ENCODE measurements at regions not wholly inside any gene's neighbourhood (a gene's known extent, or its start where the extent isn't known, plus 50 kb on each side); places are given as distances from the start of the nearest gene placed in this dataset.
A peak's percentile ranks its signal among the peaks of the same experiment; 100 is the strongest.

- no peak for DNase-seq (ENCODE audit: extremely low read depth, low read depth, low spot score)
Observed at GRCh38 chrX:129188231-129188630, 335.1 kb downstream of the SMARCA1 start.

DNA sequence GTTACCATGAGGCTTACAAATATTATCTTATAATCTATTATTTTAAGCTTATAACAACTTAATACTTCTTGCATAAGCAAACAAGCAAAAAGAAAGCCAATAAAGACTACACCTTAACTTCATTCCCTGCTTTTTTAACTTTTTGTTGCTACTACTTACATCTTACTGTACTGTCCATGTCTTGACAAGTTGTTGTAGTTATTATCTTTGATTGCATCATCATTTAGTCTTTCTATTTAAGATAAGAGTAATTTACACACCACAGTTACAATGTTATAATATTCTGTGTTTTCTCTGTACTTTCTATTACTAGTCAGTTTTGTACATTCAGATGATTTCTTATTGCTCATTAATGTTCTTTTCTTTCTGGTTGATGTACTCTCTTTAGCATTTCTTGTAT lies 346.6 kb downstream of the SMARCA1 start:
- DNase-seq (ENCODE audit: extremely low read depth, low read depth, low spot score) = no peak

DNA sequence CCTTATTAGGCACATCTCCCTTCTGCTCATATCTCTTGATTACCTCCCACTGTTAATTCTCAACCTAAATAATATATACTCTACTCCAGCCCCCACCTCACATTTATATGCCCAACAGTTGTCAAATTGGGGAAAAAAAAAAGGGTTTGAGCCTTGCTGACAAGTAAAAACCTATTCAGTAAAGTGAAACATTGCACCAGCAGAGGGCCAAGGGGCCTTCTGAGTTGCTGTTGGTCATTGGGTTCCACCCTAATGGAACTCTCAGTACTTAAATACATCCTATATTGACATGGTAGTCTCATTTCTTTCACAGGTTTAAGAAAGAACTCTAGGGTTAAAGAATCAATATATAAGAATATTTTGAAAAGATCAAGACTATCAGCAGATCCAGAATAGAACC lies 362.2 kb downstream of the SMARCA1 start:
- no peak for DNase-seq (ENCODE audit: extremely low read depth, low read depth, low spot score)

DNA sequence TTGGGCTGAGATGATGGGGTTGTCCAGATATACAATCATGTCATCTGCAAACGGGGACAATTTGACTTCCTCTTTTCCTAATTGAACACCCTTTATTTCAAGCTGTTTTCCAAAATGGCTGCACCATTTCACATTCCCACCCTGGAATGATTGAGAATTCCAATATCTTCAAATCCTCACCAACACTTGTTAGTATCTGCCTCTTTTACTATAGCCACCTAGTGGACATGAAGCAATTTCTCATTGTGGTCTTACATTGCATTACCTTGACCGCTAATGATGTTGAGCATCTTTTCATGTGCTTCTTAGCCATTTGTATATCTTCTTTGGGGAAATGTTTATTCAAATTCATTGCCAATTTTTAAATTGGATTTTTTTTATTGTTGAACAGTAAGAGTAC lies 364.8 kb downstream of the SMARCA1 start:
- no peak for DNase-seq (ENCODE audit: extremely low read depth, low read depth, low spot score)

GRCh38 chrX:129145840-129146272 lies 377.4 kb downstream of the SMARCA1 start:
- DNase-seq (ENCODE audit: extremely low read depth, low read depth, low spot score) = no peak

DNA sequence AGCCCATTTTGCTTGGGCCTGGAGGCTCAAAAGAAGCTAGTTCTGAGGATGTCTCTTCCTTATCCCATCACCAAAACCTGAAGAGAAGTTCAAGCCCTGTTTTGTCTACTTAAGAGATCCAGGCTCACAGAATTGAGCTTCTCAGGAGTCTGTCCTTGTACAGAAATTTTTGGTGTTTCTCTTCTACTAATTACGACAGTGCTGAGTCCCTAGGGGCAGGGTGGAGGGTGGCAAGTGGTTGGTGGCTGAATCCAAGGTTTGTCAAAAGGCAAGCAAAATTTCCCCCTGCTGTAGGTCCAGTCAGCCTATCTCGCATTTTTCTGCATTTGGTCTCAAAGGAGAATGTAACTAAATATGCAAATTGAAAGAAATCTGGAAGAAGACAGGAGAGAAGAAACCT lies 377.9 kb downstream of the SMARCA1 start:
- no peak for DNase-seq (ENCODE audit: extremely low read depth, low read depth, low spot score)

- no peak for DNase-seq (ENCODE audit: extremely low read depth, low read depth, low spot score)
Observed at GRCh38 chrX:129144172-129145038, 378.9 kb downstream of the SMARCA1 start.

- no peak for DNase-seq (ENCODE audit: extremely low read depth, low read depth, low spot score)
Observed at GRCh38 chrX:129139837-129140598, 383.3 kb downstream of the SMARCA1 start.

DNA sequence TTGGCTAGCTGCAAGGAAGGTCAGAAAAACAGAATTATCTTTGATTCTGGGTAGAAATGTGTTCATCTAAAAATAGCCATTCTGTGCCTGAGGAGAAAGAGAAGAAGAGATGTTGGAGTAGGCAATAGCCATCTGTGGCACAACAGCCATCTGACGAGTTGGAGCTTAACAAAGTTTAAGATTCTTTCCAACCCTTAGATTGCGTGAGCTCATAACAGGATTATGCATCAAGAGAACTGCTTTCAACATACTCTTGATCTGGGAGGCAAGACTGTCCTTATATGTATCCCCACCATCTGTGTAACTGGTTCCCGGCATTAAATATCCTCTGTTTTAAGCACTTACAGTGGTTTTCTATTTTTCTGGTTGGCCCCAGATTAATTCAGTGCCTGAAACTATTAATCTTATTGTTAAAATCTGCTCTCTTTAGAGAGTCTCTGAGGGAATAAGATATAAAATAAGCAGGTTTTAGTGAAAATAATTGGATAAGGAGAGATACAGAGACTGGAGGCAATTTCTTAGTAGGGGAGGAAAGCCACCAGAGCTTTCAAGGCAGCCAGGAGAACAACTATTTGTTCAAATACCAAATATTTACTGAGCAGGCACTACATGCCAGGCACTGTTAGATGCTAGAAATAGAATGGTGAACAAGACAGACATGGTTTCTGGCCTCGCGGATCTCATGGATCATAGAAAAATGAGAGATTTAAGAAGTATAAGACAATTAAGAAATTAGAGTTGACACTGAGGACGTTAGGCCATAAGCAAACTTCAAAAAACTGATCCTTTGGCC lies 398.0 kb downstream of the SMARCA1 start:
- no peak for DNase-seq (ENCODE audit: extremely low read depth, low read depth, low spot score)

DNA sequence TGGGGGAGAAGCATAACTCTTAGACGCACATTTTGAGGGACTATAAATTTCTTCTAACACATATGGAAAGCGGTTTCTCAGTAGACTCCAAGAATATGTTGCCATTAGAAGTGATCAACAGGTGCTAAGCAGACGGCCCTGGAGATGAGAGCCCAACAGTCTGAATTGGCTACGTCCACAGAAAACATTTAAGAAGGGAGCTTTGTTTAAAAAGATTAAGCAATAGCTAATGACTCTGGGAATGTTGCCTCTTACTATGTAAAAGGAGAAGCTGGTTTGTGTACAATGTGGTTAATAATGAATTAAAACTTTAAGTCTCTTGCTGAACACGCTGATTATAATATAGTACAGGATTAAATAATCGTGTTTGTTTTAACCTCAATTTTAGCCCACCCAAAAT lies 399.5 kb downstream of the SMARCA1 start:
- no peak for DNase-seq (ENCODE audit: extremely low read depth, low read depth, low spot score)

DNA sequence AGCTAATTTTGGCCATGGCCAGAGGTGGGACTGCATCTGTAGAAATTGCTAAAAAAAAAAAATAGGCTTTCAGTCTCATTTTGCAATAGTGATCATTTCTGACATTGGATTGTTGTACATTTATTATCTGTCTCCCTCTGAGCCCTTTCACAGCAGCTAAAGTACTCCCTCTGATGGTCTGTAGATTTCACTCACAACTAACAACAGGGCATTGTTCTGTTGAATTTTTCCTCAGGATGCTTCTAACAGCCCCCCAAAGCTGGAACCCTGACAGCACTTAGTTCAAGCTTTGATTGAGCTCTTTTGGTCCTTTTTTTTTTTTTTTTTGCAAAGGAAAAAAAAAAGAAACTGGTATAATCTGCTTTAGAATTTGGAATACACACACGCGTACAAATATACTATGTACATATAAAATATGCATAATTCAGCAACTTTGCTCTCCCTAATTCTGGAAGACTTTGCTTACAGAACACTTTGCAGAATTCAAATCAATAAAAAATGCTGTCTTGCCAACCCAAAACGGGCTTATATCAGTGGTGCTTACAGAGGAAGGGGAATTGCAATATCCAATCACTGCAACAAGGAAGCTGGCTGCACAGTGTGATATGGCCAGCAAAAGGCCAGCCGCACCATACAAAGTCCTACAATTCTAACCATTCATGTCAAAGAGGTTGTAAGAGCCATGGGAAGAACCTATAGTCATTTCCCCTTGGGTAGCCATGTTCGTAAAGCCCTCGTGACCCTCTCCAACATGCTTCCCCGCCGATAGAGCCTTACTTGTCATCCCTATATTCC lies 406.4 kb downstream of the SMARCA1 start:
- DNase-seq (ENCODE audit: extremely low read depth, low read depth, low spot score) = no peak

DNA sequence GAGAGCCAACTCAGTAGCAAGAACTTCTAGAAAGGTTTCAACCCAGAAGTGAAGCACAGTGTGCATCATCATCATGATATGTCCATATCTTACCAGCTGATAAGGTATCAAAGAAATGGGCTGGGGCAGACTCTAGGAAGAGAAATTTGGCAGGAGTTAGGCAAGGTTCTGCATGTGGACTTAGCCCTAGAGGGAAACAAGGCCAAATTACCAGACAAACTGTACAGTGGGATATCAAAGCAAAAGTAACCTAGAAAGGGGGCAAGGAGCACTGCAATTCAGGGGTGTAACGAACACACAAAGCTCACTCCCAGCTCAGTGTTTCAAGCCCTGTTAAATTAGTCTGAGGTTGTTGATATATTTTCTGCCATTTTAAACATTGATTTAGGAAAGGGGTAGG lies 407.4 kb downstream of the SMARCA1 start:
- DNase-seq (ENCODE audit: extremely low read depth, low read depth, low spot score) = no peak

DNA sequence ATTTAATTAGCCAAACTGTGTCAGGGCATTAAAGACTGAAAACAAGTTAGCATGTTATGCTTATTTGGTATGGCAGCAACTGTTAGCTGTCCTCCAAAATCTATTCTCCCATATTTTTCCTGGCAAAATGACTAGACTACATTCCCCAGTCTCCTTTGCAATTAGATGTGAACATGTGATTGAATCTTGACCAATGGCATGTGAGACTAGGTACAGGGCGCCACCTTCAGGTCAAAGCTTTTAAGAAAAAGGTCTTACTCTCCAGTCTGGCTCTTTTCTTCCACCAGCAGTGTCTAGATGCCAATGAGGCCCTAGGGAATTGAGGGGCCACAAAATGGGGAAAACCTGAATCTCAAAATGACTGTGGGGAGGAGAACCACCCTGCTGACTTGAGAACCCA lies 408.2 kb downstream of the SMARCA1 start:
- DNase-seq (ENCODE audit: extremely low read depth, low read depth, low spot score) = peak; percentile 1

- DNase-seq (ENCODE audit: extremely low read depth, low read depth, low spot score) = no peak
Observed at GRCh38 chrX:129111081-129111798, 412.1 kb downstream of the SMARCA1 start.

DNA sequence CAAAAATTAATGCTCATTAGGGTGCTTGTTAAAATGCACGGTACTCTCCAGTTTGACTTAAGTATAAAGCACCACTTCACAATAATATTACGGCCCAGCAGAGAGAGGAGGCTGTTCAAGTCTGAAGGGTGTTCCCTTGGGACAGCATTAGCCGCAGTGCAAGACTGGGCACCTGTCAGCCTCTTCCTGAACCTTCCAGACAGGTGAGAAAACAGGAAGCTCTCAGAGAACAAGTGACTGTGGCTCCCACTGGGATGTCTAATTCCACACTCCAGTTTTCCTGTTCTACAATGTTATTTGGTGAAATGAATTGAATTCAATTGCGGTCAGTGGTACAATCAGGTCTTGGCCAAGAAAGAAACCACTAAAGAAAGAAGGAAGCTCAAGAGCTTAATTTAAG lies 414.4 kb downstream of the SMARCA1 start:
- DNase-seq (ENCODE audit: extremely low read depth, low read depth, low spot score) = no peak

DNA sequence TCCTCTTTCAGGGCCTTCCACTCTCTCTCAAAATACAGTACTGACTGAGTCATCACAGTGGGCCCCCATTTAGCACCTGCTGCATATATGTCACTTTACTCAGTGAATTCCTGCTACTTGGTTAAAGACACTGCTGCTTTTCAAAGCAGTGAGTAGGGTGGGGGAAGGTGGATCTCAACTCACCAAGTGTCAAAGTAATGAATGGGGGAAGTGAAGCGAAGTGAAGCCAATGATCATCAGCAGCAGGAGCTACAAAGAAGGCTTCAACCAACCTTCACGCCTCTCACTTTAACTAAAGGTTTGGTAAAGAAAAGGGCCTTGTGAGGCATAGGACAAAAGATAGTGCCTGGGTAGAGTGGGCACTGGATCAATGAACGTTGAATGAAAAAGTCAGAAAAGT lies 424.1 kb downstream of the SMARCA1 start:
- DNase-seq (ENCODE audit: extremely low read depth, low read depth, low spot score) = no peak

DNA sequence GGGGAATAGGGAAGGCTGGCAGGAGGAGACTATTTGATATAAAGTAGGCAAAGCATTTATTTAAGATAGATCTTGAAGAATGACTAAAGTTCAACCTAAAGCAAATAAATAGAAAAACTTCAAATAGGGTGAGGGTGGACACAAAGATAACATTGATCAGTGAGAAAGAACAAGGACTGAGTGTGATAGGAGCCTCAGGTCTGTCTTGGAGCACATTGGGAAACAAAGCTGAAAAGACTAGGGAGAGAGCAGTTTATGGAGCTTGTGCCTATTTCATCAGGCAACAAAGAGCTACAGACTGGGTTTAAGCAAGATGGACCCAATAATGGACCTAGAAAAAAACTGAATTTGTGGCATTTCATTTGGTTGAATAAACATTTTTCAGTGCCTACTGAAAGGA lies 425.6 kb downstream of the SMARCA1 start:
- DNase-seq (ENCODE audit: extremely low read depth, low read depth, low spot score) = no peak

GRCh38 chrX:129093706-129094105 lies 429.6 kb downstream of the SMARCA1 start:
- no peak for DNase-seq (ENCODE audit: extremely low read depth, low read depth, low spot score)

DNA sequence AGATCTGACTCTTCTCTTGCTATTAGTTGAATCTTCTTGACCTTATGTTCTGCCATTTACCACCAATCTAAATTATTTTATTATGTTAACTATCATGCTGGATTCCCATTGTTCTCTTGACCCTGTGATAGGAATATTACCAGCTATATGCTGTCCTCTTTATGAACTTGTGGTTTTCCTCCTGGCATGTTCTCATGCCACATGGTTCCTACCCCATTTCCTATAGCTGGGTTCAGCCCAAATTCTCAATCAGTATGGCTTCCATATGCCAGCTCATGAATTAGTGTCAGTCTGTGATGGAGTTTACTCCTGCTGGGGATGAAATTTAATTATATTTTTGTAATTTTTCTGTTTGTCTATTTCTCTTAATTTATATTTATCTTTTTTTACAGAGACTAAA lies 430.5 kb downstream of the SMARCA1 start:
- DNase-seq (ENCODE audit: extremely low read depth, low read depth, low spot score) = no peak

DNA sequence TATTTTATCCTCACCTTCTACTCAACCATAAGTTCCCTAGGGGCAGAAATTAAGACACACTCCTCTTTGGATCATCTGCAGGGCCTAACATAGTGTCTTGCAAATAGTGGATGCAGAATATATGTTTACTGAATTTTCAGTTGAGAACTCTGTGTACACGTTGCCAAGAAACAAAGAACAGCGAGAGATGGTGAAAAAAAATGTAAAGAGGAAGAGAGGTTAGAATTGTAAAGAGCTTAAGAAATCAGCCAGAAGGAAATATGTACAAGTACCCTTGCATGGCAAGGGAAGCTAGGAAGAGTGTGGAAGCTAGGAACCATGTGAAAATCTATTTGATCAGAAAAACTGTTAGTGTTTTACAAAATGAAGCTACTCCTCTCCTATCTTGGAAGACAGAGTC lies 431.0 kb downstream of the SMARCA1 start:
- DNase-seq (ENCODE audit: extremely low read depth, low read depth, low spot score) = no peak
